Astrocyte (in vitro differentiated cells and primary cell): ENCODE measurements at regions not wholly inside any gene's neighbourhood (a gene's known extent, or its start where the extent isn't known, plus 50 kb on each side); places are given as distances from the start of the nearest gene placed in this dataset.

Source experiments
- DNase-seq: peaks from one replicate; pipeline ENCODE4 v3.0.0-alpha.2; 2010; ENCODE audit warnings: low read depth
- FAIRE-seq: peaks from 2 replicates; lab custom pipeline; 2011; peaks lifted over from hg19 to GRCh38; lab: Jason Lieb, UNC
- H2AFZ ChIP-seq: 2 replicates; pipeline ENCODE4 v1.6.0; 2012; ENCODE audit warnings: low read depth, low read length, inconsistent platforms
- H3K27ac ChIP-seq: 2 replicates; pipeline ENCODE4 v1.5.1; 2011; ENCODE audit warnings: low read depth, low read length, inconsistent platforms
- H3K27me3 ChIP-seq: 2 replicates; pipeline ENCODE4 v1.6.0; 2011; ENCODE audit warnings: low read length, inconsistent platforms; ENCODE audit not compliant: insufficient read depth
- H3K36me3 ChIP-seq: 2 replicates; pipeline ENCODE4 v1.5.1; 2011; ENCODE audit warnings: low read length, inconsistent platforms; ENCODE audit not compliant: insufficient read depth
- H3K4me1 ChIP-seq: 2 replicates; pipeline ENCODE4 v1.5.1; 2011; ENCODE audit warnings: low read length, inconsistent platforms; ENCODE audit not compliant: insufficient read depth
- H3K4me2 ChIP-seq: 2 replicates; pipeline ENCODE4 v1.6.0; 2012; ENCODE audit warnings: low read length, inconsistent platforms
- H3K4me3 ChIP-seq: 2 replicates; pipeline ENCODE4 v1.5.1; 2011; ENCODE audit warnings: low read depth, mild to moderate bottlenecking, low read length, inconsistent platforms; ENCODE audit not compliant: insufficient read depth
- H3K79me2 ChIP-seq: 2 replicates; pipeline ENCODE4 v1.6.0; 2012; ENCODE audit warnings: mild to moderate bottlenecking, low read length, inconsistent platforms; ENCODE audit not compliant: insufficient read depth
- H3K9ac ChIP-seq: 2 replicates; pipeline ENCODE4 v1.6.0; 2012; ENCODE audit warnings: mild to moderate bottlenecking, low read length, inconsistent platforms
- H3K9me3 ChIP-seq: 2 replicates; pipeline ENCODE4 v1.5.1; 2012; ENCODE audit warnings: low read depth, mild to moderate bottlenecking, low read length, inconsistent platforms; ENCODE audit not compliant: insufficient read depth
- H4K20me1 ChIP-seq: 2 replicates; pipeline ENCODE4 v1.6.0; 2012; ENCODE audit warnings: low read length, inconsistent platforms; ENCODE audit not compliant: insufficient read depth
- H3K27ac Mint-ChIP-seq: one replicate; pipeline ENCODE4 v1.8.0; 2021; ENCODE audit warnings: mild to moderate bottlenecking, mixed read lengths; ENCODE audit not compliant: unreplicated experiment
- H3K27me3 Mint-ChIP-seq: one replicate; pipeline ENCODE4 v1.8.0; 2021; ENCODE audit warnings: low read depth, mixed read lengths; ENCODE audit not compliant: unreplicated experiment
- H3K36me3 Mint-ChIP-seq: one replicate; pipeline ENCODE4 v1.8.0; 2021; ENCODE audit warnings: low read depth, mixed read lengths; ENCODE audit not compliant: unreplicated experiment
- H3K4me1 Mint-ChIP-seq: one replicate; pipeline ENCODE4 v1.8.0; 2021; ENCODE audit warnings: low read depth, mixed read lengths; ENCODE audit not compliant: unreplicated experiment
- H3K4me3 Mint-ChIP-seq: one replicate; pipeline ENCODE4 v1.8.0; 2021; ENCODE audit warnings: mild to moderate bottlenecking, moderate library complexity, mixed read lengths; ENCODE audit not compliant: unreplicated experiment
- H3K9me3 Mint-ChIP-seq: one replicate; pipeline ENCODE4 v1.8.0; 2021; ENCODE audit warnings: mild to moderate bottlenecking, mixed read lengths; ENCODE audit not compliant: unreplicated experiment
- EZH2 ChIP-seq: IDR thresholded peaks from 2 replicates; pipeline ENCODE4 v1.6.1; 2012; ENCODE audit warnings: mild to moderate bottlenecking, low read length, inconsistent platforms; ENCODE audit not compliant: insufficient read depth
- TF ChIP-seq, protein P1 (sequence below): IDR thresholded peaks from 2 replicates; pipeline ENCODE4 v1.5.1; 2011; ENCODE audit warnings: low read depth, mild to moderate bottlenecking, inconsistent platforms, low read length, moderate library complexity; ENCODE audit not compliant: insufficient read depth

GRCh38 chr1:245008761-245009160 lies 144.4 kb upstream of the HNRNPU start:
- FAIRE-seq, result no peak
- Histone ChIP-seq H2AFZ (no peak overlapping the region), H3K79me2 (no peaks in the 10 kb centered on the region), H3K4me3 (no peak overlapping the region), H3K27ac (no peak overlapping the region), H3K4me2 (no peak overlapping the region), H3K9ac (no peak overlapping the region), H3K4me1 (no peaks in the 10 kb centered on the region), H3K36me3 (no peaks in the 10 kb centered on the region), H3K27me3 (no peaks in the 10 kb centered on the region), H4K20me1 (no peaks in the 10 kb centered on the region), H3K9me3 (no peaks in the 10 kb centered on the region)
- Mint-ChIP-seq H3K4me3 (no peak overlapping the region), H3K9me3 (no peaks in the 10 kb centered on the region), H3K36me3 (peaks cover 3% of the 10 kb centered on the region), H3K4me1 (no peaks in the 10 kb centered on the region), H3K27me3 (no peaks in the 10 kb centered on the region), H3K27ac (no peak overlapping the region)
- TF ChIP-seq, protein P1, sequence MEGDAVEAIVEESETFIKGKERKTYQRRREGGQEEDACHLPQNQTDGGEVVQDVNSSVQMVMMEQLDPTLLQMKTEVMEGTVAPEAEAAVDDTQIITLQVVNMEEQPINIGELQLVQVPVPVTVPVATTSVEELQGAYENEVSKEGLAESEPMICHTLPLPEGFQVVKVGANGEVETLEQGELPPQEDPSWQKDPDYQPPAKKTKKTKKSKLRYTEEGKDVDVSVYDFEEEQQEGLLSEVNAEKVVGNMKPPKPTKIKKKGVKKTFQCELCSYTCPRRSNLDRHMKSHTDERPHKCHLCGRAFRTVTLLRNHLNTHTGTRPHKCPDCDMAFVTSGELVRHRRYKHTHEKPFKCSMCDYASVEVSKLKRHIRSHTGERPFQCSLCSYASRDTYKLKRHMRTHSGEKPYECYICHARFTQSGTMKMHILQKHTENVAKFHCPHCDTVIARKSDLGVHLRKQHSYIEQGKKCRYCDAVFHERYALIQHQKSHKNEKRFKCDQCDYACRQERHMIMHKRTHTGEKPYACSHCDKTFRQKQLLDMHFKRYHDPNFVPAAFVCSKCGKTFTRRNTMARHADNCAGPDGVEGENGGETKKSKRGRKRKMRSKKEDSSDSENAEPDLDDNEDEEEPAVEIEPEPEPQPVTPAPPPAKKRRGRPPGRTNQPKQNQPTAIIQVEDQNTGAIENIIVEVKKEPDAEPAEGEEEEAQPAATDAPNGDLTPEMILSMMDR, result no peak
- no peak for DNase-seq

GRCh38 chr1:245007852-245008251 lies 143.5 kb upstream of the HNRNPU start:
- Histone ChIP-seq H3K4me2 (no peak overlapping the region), H3K27ac (no peak overlapping the region), H4K20me1 (no peaks in the 10 kb centered on the region), H3K27me3 (no peaks in the 10 kb centered on the region), H3K36me3 (no peaks in the 10 kb centered on the region), H3K9ac (no peak overlapping the region), H3K4me1 (no peaks in the 10 kb centered on the region), H3K79me2 (no peaks in the 10 kb centered on the region), H3K9me3 (no peaks in the 10 kb centered on the region), H2AFZ (no peak overlapping the region), H3K4me3 (no peak overlapping the region)
- DNase-seq (no peak), FAIRE-seq (no peak)
- no peaks in the 10 kb centered on the region for H3K9me3 Mint-ChIP-seq
- TF ChIP-seq, protein P1, result no peak
- no peak for TF ChIP-seq EZH2
- no peak overlapping the region for H3K27ac Mint-ChIP-seq
- peaks cover 3% of the 10 kb centered on the region for H3K36me3 Mint-ChIP-seq
- H3K4me3 Mint-ChIP-seq, result no peak overlapping the region
- no peaks in the 10 kb centered on the region for H3K27me3 Mint-ChIP-seq
- no peaks in the 10 kb centered on the region for H3K4me1 Mint-ChIP-seq

GRCh38 chr1:245003246-245003645 lies 138.9 kb upstream of the HNRNPU start:
- Mint-ChIP-seq H3K27me3 (no peaks in the 10 kb centered on the region), H3K4me3 (no peak overlapping the region), H3K27ac (no peak overlapping the region), H3K36me3 (no peaks in the 10 kb centered on the region), H3K4me1 (no peaks in the 10 kb centered on the region), H3K9me3 (no peaks in the 10 kb centered on the region)
- no peaks in the 10 kb centered on the region for H4K20me1 ChIP-seq
- no peak for FAIRE-seq
- no peak for TF ChIP-seq EZH2
- TF ChIP-seq, protein P1, result no peak
- no peaks in the 10 kb centered on the region for H3K4me1 ChIP-seq
- no peaks in the 10 kb centered on the region for H3K27me3 ChIP-seq
- H3K4me3 ChIP-seq, result no peak overlapping the region
- no peaks in the 10 kb centered on the region for H3K9me3 ChIP-seq
- no peak for DNase-seq
- H3K36me3 ChIP-seq, result no peaks in the 10 kb centered on the region
- H2AFZ ChIP-seq, result no peak overlapping the region
- no peak overlapping the region for H3K9ac ChIP-seq
- H3K4me2 ChIP-seq, result no peak overlapping the region
- no peaks in the 10 kb centered on the region for H3K79me2 ChIP-seq
- no peak overlapping the region for H3K27ac ChIP-seq
